Breast epithelium (tissue), 3 donors: ENCODE measurements at regions not wholly inside any gene's neighbourhood (a gene's known extent, or its start where the extent isn't known, plus 50 kb on each side); places are given as distances from the start of the nearest gene placed in this dataset.
A peak's percentile ranks its signal among the peaks of the same experiment; 100 is the strongest.

ENCODE experiments used
- CTCF ChIP-seq, 3 donors: fragments of 450-650 bp; IDR thresholded peaks; one replicate each; pipeline ENCODE4 v1.5.1; 2016 to 2017; ENCODE audit warnings: antibody characterized with exemption in 3 of 3, mild to moderate bottlenecking in 3 of 3, moderate library complexity in 3 of 3
- POLR2AphosphoS5 ChIP-seq, 3 donors: sonication (generic); formaldehyde crosslinking; IDR thresholded peaks; one replicate each; pipeline ENCODE4 v1.6.1; 2017; ENCODE audit warnings: antibody characterized with exemption in 3 of 3

DNA sequence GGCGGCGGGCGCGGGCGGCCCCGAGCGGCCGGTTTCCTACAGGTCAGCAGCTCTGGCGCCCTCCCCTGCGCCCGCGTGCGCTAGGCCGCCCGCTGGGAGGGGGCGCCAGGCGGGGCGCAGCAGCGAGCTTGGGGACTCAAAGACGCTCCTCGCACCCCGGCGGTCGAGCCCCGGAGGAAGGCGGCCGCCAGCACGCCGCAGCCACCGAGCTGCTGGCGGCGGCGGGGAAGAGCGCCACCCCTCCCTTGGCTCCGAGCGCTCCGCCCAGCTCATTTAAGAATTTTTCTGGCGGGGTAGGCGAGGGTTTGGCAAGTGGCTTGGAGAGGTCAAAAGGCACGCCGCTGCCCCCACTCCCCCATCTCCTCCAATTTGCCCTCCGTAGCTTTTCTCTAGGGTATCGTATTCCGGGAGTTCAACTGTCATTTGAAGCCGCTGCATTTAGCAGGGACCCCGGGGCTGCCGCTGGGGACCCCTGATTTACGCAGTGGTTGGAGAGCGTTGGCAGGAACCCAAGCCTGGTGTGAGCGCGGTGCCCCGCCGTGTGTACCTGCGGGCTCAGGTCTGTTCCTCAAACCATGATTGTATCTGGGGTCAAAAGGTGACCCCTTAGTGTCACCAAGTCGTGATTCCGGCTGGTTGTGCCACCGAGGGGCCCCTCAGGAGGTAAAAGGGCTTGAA is 59.5 kb upstream of the GSE1 start:
- TF ChIP-seq CTCF (IDR thresholded peaks at IDR 0.05) (peak in 1 of 3 donors; percentile 10), POLR2AphosphoS5 (IDR thresholded peaks at IDR 0.05) (no peak)
